ENCODE measurements at regions not wholly inside any gene's neighbourhood (a gene's known extent, or its start where the extent isn't known, plus 50 kb on each side); places are given as distances from the start of the nearest gene placed in this dataset.
A peak's percentile ranks its signal among the peaks of the same experiment; 100 is the strongest.
"Not testable (repeated sequence)": the region's sequence is repeated elsewhere in the genome, so short reads cannot be mapped to it uniquely, and the experiment has no call there.

- Mint-ChIP-seq H3K27me3 (peaks cover 3% of the 10 kb centered on the region), H3K9me3 (no peaks in the 10 kb centered on the region), H3K27ac (peak overlapping the region; percentile 91), H3K4me1 (peaks cover 33% of the 10 kb centered on the region), H3K36me3 (ENCODE audit: low read depth) (no peaks in the 10 kb centered on the region), H3K4me3 (peak overlapping the region; percentile 77)
- intact Hi-C loops (cut with micrococcal nuclease), result loop anchor here (1.0 kb wide), 1 partner anchor 9 kb away; no protein-coding TSS in a partner anchor
- peak; percentile 88 for DNase-seq
These were observed 103.8 kb upstream of the ETV6 start for GRCh38 chr12:11545484-11546330.

- H3K36me3 Mint-ChIP-seq (ENCODE audit: low read depth); intact Hi-C loops (cut with micrococcal nuclease); H3K9me3 Mint-ChIP-seq; H3K27me3 Mint-ChIP-seq; DNase-seq; H3K27ac Mint-ChIP-seq; H3K4me3 Mint-ChIP-seq: not testable (repeated sequence)
- H3K4me1 Mint-ChIP-seq, result peaks cover 30% of the 10 kb centered on the region
These were observed 102.7 kb upstream of the ETV6 start for GRCh38 chr12:11546582-11547270.

GRCh38 chr12:11547271-11547646, 102.2 kb upstream of the ETV6 start:
- H3K36me3 Mint-ChIP-seq (ENCODE audit: low read depth); H3K4me3 Mint-ChIP-seq; H3K9me3 Mint-ChIP-seq; intact Hi-C loops (cut with micrococcal nuclease); H3K27ac Mint-ChIP-seq; H3K27me3 Mint-ChIP-seq; DNase-seq: not testable (repeated sequence)
- peaks cover 30% of the 10 kb centered on the region for H3K4me1 Mint-ChIP-seq

- no peak overlapping the region for H3K4me3 Mint-ChIP-seq
- no peaks in the 10 kb centered on the region for H3K9me3 Mint-ChIP-seq
- H3K4me1 Mint-ChIP-seq, result peaks cover 27% of the 10 kb centered on the region
- H3K27ac Mint-ChIP-seq, result no peak overlapping the region
- H3K36me3 Mint-ChIP-seq (ENCODE audit: low read depth), result no peaks in the 10 kb centered on the region
- intact Hi-C loops (cut with micrococcal nuclease), result no loop called here
- DNase-seq, result no peak
- H3K27me3 Mint-ChIP-seq, result peaks cover 12% of the 10 kb centered on the region
These were observed 100.4 kb upstream of the ETV6 start for GRCh38 chr12:11549119-11549518.

GRCh38 chr12:11553871-11554533, 95.5 kb upstream of the ETV6 start:
- peak overlapping the region; percentile 26 for H3K4me3 Mint-ChIP-seq
- H3K27me3 Mint-ChIP-seq, result peaks cover 18% of the 10 kb centered on the region
- H3K27ac Mint-ChIP-seq, result no peak overlapping the region
- H3K4me1 Mint-ChIP-seq, result peaks cover 22% of the 10 kb centered on the region
- DNase-seq, result peak; percentile 88
- no peaks in the 10 kb centered on the region for H3K36me3 Mint-ChIP-seq (ENCODE audit: low read depth)
- intact Hi-C loops (cut with micrococcal nuclease), result loop anchor here (1.0 to 10.0 kb wide), 6 partner anchors 9 to 775 kb away; no protein-coding TSS in a partner anchor
- H3K9me3 Mint-ChIP-seq, result no peaks in the 10 kb centered on the region

GRCh38 chr12:11555195-11555594, 94.3 kb upstream of the ETV6 start:
- intact Hi-C loops (cut with micrococcal nuclease), result loop anchor here (2.0 to 10.0 kb wide), 4 partner anchors 24 to 620 kb away; no protein-coding TSS in a partner anchor
- H3K9me3 Mint-ChIP-seq, result no peaks in the 10 kb centered on the region
- H3K27me3 Mint-ChIP-seq, result peaks cover 24% of the 10 kb centered on the region
- peak overlapping the region; percentile 78 for H3K4me3 Mint-ChIP-seq
- DNase-seq, result no peak
- peaks cover 22% of the 10 kb centered on the region for H3K4me1 Mint-ChIP-seq
- H3K27ac Mint-ChIP-seq, result peak overlapping the region; percentile 57
- no peaks in the 10 kb centered on the region for H3K36me3 Mint-ChIP-seq (ENCODE audit: low read depth)

- H3K27me3 Mint-ChIP-seq, result peaks cover 23% of the 10 kb centered on the region
- no peaks in the 10 kb centered on the region for H3K36me3 Mint-ChIP-seq (ENCODE audit: low read depth)
- H3K4me1 Mint-ChIP-seq, result peaks cover 25% of the 10 kb centered on the region
- DNase-seq, result peak; percentile 76
- peak overlapping the region; percentile 78 for H3K4me3 Mint-ChIP-seq
- intact Hi-C loops (cut with micrococcal nuclease), result loop anchor here (2.0 to 10.0 kb wide), 4 partner anchors 23 to 619 kb away; no protein-coding TSS in a partner anchor
- peak overlapping the region; percentile 57 for H3K27ac Mint-ChIP-seq
- H3K9me3 Mint-ChIP-seq, result no peaks in the 10 kb centered on the region
These were observed 93.5 kb upstream of the ETV6 start for GRCh38 chr12:11555743-11556625.

- H3K27ac Mint-ChIP-seq, result no peak overlapping the region
- peak overlapping the region; percentile 78 for H3K4me3 Mint-ChIP-seq
These were observed 92.8 kb upstream of the ETV6 start for GRCh38 chr12:11556682-11557081.

GRCh38 chr12:11559626-11560340, 89.7 kb upstream of the ETV6 start:
- Mint-ChIP-seq H3K27ac (no peak overlapping the region), H3K4me1 (peaks cover 19% of the 10 kb centered on the region), H3K36me3 (ENCODE audit: low read depth) (no peaks in the 10 kb centered on the region), H3K27me3 (peaks cover 19% of the 10 kb centered on the region), H3K4me3 (no peak overlapping the region), H3K9me3 (no peaks in the 10 kb centered on the region)
- DNase-seq, result no peak
- intact Hi-C loops (cut with micrococcal nuclease), result loop anchor here (10.0 kb wide), 2 partner anchors 475 to 615 kb away; no protein-coding TSS in a partner anchor

More at GRCh38 chr12:11556682-11557081, 92.8 kb upstream of the ETV6 start:
- intact Hi-C loops (cut with micrococcal nuclease), result loop anchor here (10.0 kb wide), 2 partner anchors 478 to 618 kb away; no protein-coding TSS in a partner anchor
- H3K4me1 Mint-ChIP-seq, result peaks cover 25% of the 10 kb centered on the region
- no peaks in the 10 kb centered on the region for H3K36me3 Mint-ChIP-seq (ENCODE audit: low read depth)
- no peak for DNase-seq
- no peaks in the 10 kb centered on the region for H3K9me3 Mint-ChIP-seq
- peaks cover 23% of the 10 kb centered on the region for H3K27me3 Mint-ChIP-seq

GRCh38 chr12:11561411-11561810, 88.1 kb upstream of the ETV6 start:
- Mint-ChIP-seq H3K4me1 (peaks cover 6% of the 10 kb centered on the region), H3K9me3 (no peaks in the 10 kb centered on the region), H3K4me3 (no peak overlapping the region), H3K27ac (no peak overlapping the region), H3K27me3 (peaks cover 17% of the 10 kb centered on the region), H3K36me3 (ENCODE audit: low read depth) (no peaks in the 10 kb centered on the region)
- intact Hi-C loops (cut with micrococcal nuclease), result no loop called here
- DNase-seq, result no peak

- peaks cover 16% of the 10 kb centered on the region for H3K27me3 Mint-ChIP-seq
- no peak overlapping the region for H3K4me3 Mint-ChIP-seq
- H3K9me3 Mint-ChIP-seq, result no peaks in the 10 kb centered on the region
- no peak overlapping the region for H3K27ac Mint-ChIP-seq
- H3K4me1 Mint-ChIP-seq, result peaks cover 5% of the 10 kb centered on the region
- no peaks in the 10 kb centered on the region for H3K36me3 Mint-ChIP-seq (ENCODE audit: low read depth)
- intact Hi-C loops (cut with micrococcal nuclease), result no loop called here
- DNase-seq, result no peak
These were observed 85.4 kb upstream of the ETV6 start for GRCh38 chr12:11563785-11564739.
